GM18505 (cell line): ENCODE measurements at regions not wholly inside any gene's neighbourhood (a gene's known extent, or its start where the extent isn't known, plus 50 kb on each side); places are given as distances from the start of the nearest gene placed in this dataset.

Experiments used
- ATAC-seq: cut with Tn5 transposase; IDR thresholded peaks from one replicate; pipeline ENCODE4 v1.9.1; 2021; ENCODE audit not compliant: unreplicated experiment
- POLR2A ChIP-seq: IDR thresholded peaks from 4 replicates; pipeline ENCODE4 v1.6.1; 2011; ENCODE audit warnings: borderline replicate concordance; ENCODE audit not compliant: insufficient read depth, insufficient read length; ENCODE audit errors: extremely low read depth

DNA sequence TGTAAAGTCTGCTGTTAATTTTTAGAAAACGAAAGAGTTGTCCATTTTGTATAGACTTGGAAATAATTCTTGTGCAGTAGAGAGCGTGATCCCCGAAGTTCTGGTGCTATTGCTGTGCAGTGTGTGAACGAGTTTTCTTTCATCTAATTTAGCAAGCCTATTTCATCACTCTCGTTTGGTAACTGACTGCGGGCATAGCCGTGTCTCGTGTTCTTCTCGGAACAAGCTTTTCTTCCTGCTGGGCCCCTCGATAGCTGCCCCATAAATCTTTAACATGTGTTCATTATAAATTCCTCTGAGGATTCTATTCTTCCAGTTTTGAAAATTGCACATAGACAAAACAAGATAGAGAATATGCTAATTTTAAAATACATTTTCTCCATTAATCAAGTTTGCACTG, 622.0 kb upstream of the PFKP start:
- ATAC-seq, result no peak
- TF ChIP-seq POLR2A, result no peak

DNA sequence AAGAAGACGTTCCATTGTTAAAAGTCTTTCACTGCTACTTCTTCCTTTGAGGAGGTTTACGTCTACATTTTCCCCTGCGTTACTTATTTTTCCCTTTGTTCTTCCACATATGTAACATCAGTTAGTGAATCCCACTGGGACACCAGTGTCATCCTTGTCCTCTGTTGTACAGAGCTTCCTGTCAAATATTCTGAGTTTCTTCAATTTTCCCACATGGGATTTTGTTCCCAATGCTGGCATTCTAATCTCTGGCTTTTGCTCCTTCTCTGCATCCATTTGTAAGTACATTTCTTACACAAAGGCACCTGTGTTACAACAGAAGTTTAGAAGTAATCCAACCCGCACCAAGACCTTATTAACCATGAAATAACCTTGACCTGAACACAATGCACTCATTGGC, 627.4 kb upstream of the PFKP start:
- ATAC-seq, result no peak

DNA sequence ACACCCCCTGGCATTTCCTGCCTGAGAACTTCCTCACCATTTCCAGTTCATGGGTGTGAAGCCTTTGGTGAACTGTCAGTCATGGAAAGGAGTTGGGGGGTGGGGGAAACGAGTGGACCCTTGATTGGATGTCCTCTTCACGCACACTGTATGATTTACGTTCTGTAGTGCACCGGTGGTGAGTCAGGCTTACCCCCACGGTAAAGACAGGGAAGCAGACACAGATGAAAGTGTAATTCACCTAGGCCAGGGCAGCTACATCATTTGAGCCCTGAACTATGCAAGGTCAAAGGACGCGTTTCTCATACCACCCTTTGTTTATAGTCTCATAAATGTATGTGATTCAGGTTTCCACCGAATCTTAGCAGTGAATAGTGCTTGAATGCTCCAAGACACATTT, 628.3 kb upstream of the PFKP start:
- no peak for ATAC-seq
- no peak for TF ChIP-seq POLR2A

More for the DNA sequence above, 627.4 kb upstream of the PFKP start:
- TF ChIP-seq POLR2A, result no peak

DNA sequence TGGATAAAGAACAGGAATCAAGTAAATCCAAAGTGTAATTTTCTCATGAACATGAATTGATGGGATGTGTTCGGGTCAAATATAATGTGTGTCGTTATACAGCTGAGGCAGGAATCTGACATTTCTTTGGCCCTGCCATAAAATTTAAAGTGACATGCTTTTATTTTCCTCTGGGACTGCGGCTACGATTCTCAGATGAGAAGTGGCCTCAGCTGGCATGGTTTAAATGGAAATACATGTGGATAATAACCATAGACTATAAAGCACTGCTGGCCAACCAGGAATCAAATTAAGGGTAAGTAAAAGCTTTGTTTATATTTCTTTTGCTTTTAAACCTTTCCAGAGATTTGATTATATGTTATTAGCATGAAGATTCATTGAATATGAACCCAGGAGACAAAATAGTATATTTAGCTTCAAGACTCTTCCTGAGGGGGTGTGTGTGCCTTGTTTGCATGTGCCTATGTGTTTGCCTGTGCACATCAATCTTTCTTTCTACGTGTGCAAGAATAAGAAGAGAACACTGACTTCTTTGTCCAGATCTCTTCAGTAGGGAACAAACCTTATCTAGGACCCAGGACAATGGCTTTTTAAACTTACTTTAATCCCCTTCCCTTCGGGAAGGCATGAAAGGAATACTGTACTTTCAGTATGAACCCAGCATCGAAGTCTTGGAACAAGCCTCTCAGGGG, 629.0 kb upstream of the PFKP start:
- TF ChIP-seq POLR2A, result no peak
- no peak for ATAC-seq

DNA sequence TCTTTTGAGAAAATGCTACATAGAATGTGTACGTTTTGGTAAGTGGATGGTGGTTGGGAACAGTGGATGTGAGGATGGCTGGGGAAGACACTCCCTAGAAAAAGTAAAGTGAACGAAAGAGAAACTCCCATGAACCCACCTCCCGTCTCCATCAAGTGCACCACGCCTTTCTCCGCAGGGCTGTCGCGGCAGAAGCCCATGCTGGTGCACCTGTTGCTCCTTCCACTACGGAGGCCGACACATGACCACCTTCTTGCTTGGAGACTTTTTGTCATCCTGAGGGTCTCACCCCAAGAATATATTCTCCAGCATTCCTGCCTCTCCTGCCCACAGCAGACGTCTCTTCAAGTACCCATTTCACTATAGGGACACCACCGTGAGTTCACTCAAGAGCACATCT, 630.4 kb upstream of the PFKP start:
- no peak for ATAC-seq
- TF ChIP-seq POLR2A, result no peak

DNA sequence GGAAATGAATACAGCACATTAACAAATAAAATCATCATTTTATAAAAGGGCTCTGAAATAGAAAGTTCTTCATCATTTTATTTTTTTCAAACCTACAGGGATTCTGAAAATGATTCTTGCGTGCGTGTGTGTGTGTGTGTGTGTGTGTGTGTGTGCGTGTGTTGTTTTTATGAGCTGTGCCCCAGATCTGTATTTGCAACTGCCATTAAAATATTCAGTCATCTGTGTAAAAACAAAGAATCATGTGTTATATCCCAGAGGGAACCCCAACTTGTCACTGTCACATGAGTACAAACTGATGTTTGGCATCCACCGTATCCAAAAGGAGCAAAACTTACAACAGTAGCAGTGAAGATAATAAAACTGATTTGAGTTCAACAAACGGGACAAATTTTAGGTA, 635.4 kb upstream of the PFKP start:
- TF ChIP-seq POLR2A, result no peak
- no peak for ATAC-seq

DNA sequence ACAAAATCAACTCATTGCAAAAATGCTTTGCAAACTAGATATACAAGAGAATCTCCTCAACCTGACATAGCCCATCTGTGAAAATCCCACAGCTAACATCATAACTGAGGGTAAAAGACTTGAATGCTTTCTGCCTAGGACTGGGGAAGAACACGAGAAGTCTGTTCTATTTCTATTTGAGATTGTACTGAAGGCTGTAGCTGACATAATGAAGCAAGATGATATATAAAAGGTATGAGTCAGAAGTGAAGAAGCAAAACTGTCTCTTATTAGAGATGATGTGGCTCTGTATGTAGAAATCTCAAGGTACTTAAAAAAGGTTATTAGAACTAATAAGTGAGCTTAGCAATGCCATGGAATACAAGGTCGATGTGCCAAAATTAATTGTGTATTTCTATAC, 639.9 kb upstream of the PFKP start:
- no peak for ATAC-seq
- TF ChIP-seq POLR2A, result no peak

DNA sequence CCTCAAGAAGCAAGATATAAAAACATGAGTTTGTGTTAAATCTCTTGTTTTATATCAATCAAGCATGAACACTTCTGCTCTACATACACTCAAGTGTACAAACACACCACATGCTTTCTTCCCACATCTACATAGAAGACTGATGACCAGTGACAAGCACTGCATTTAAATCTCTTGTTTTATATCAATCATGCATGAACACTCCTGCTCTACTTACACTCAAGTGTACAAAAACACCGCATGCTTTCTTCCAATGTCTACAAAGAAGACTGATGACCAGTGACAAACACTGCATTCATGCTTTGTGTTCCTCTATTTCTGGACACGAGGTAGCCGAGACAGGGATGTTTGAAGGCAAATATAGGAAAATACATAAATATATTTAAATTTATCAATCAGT, 642.0 kb upstream of the PFKP start:
- ATAC-seq, result no peak
- no peak for TF ChIP-seq POLR2A

DNA sequence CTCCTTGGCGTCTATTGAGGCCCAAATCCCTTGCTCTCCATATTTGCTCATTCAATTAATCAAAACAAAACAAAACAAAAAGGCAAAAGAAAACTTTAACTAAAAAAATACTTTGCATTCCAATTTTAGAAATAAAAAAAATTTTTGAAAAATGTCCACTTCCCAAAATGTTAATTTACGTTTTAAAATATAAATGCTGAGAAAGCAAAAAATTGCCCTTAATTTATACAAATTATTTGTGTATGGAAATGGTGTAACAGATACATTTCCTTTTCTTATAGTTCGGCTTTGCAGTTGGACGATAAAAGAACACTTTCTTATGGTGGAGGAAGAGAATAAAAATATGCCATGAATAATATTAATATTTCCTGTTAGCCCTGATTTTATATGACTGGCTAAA, 652.8 kb upstream of the PFKP start:
- TF ChIP-seq POLR2A, result no peak
- no peak for ATAC-seq

DNA sequence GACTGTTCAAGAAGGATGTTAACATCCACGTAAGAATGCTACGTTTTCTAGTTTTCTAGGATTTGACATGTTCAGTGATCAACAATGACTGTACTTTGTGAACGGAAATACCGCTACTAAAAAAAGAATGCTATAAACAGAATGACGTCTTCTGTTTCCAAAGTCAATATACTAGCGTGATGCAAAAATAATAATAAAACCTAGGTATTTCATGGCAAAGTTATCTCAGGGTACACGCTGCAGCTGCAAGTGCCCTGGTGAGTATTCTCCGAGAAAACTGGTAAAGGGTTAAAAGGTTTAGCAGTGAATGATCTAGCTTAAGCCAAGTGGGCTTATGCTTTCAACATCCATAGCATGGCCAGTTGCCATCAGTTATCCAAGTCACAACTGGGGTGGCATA, 653.3 kb upstream of the PFKP start:
- TF ChIP-seq POLR2A, result no peak
- no peak for ATAC-seq

DNA sequence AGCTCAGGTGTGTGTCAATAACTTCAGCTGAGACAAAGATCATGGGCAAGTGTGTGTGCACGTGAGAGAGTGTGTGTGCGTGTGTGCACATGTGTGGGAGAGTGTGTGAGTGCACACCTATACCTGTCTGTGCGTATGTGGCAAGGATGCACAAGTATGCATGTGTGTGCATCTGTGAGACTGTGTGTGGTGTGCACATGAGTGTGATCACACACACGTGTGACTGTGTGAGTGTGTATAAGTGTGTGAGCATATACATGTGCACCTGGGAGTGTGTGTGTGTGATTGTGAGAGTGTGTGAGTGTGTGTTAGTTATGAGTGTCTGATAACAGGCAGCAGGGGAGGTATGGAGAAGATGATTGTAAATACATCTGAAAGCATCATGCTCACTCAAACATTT, 657.3 kb upstream of the PFKP start:
- TF ChIP-seq POLR2A, result no peak
- no peak for ATAC-seq

DNA sequence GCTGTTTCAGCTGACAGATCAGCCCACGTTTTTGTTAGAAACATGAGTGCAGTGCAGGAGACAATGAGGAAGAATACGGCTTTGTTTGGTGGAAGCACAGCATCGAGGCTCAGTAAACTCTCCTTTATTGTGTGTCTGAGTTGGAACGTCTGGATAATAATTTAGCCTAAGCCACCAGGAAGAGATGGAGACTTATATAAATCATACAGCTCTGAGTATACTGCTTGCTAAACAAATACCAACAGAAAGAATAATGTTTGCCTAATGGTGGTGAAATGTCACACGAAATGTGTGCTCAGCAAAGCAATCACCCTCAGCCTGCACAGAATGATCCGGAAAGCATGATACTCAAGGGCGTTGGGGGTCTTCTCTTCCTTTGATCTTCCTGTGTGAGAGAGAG, 664.1 kb upstream of the ADARB2 start:
- no peak for TF ChIP-seq POLR2A
- no peak for ATAC-seq

DNA sequence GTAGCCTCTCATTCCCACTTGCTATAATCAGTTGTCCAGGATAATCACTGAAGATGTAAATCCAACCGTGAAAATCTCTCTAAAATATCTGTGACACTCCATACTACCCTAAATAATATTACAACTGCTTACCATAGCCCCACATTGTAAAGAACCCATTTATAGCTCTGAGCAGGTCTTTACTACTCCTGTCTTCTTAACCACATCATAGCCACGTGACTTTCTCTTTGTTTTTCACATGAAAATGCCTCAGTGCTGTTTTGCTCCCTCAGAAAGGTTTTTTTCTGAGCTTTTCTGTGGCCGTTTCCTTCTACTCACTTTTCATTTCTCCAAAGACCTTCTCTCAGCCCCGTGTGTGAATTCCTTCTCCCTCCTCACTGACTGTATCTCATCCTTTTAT, 662.2 kb upstream of the ADARB2 start:
- ATAC-seq, result no peak
- no peak for TF ChIP-seq POLR2A

DNA sequence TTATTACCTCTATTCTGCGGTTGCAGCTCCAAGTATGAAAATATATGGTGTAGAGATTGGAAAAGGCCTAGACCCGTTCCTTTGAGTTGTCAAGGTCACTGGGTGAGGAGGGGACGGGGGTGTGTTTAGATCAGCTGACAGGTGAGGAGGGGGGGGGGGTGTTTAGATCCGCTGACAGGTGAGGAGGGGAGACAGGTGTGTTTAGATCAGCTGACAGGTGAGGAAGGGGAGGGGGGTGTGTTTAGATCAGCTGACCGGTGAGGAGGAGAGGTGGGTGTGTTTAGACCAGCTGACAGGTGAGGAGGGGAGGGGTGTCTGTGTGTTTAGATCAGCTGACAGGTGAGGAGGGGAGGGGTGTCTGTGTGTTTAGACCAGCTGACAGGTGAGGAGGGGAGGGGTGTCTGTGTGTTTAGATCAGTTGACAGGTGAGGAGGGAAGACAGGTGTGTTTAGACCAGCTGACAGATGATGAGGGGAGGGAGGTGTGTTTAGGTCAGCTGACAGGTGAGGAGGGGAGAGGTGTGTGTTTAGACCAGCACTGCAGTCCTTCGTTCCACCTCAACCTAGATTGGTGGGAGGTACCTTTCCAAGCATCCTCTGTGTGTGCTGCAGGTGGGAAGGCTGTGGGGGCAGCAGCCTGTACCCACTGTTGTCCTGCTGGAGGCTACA, 655.0 kb upstream of the ADARB2 start:
- no peak for TF ChIP-seq POLR2A
- no peak for ATAC-seq
